Keratinocyte (primary cell): ENCODE measurements at regions not wholly inside any gene's neighbourhood (a gene's known extent, or its start where the extent isn't known, plus 50 kb on each side); places are given as distances from the start of the nearest gene placed in this dataset.
"Not testable (repeated sequence)": the region's sequence is repeated elsewhere in the genome, so short reads cannot be mapped to it uniquely, and the experiment has no call there.

Experiments
- CTCF ChIP-seq, 3 experiments: IDR thresholded peaks in 1 of 3; conservative IDR thresholded peaks in 1 of 3; optimal IDR thresholded peaks in 1 of 3; 2 replicates in 2 of 3; 3 replicates in 1 of 3; pipeline versions ENCODE3 to v1.5.1; 2011; ENCODE audit warnings: low read length in 3 of 3, mild to moderate bottlenecking in 3 of 3, moderate library complexity in 2 of 3, control low read depth in 1 of 3, inconsistent platforms in 1 of 3; ENCODE audit not compliant: insufficient read depth in 2 of 3; ENCODE audit errors: extremely low read depth in 1 of 3
- EZH2 ChIP-seq: IDR thresholded peaks from one replicate; pipeline ENCODE4 v1.6.1; 2012; ENCODE audit warnings: inconsistent platforms, mild to moderate bottlenecking, low read length, moderate library complexity

DNA sequence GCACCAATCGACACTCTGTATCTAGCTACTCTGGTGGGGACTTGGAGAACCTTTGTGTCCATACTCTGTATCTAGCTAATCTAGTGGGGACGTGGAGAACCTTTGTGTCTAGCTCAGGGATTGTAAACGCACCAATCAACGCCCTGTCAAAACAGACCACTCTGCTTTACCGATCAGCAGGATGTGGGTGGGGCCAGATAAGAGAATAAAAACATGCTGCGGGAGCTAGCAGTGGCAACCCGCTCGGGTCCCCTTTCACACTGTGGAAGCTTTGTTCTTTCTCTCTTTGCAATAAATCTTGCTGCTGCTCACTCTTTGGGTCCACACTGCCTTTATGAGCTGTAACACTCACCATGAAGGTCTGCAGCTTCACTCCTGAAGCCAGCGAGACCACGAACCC, 104.0 kb upstream of the JCAD start:
- TF ChIP-seq CTCF (optimal IDR thresholded peaks at IDR 0.05 in 1 of 3, IDR thresholded peaks at IDR 0.05 in 1 of 3, conservative IDR thresholded peaks at IDR 0.05 in 1 of 3; ENCODE audit: extremely low read depth in 1 of 3, insufficient read depth in 2 of 3, low read length in 3 of 3); EZH2: not testable (repeated sequence)
